NCI-H1417 treated with DMSO at 0.1 percent for 48 hours (cell line): ENCODE measurements at regions not wholly inside any gene's neighbourhood (a gene's known extent, or its start where the extent isn't known, plus 50 kb on each side); places are given as distances from the start of the nearest gene placed in this dataset.
"Not testable (repeated sequence)": the region's sequence is repeated elsewhere in the genome, so short reads cannot be mapped to it uniquely, and the experiment has no call there.

Source experiments
- DNase-seq: peaks from one replicate; lab custom pipeline; 2025; lab: John Stamatoyannopoulos, UW

DNA sequence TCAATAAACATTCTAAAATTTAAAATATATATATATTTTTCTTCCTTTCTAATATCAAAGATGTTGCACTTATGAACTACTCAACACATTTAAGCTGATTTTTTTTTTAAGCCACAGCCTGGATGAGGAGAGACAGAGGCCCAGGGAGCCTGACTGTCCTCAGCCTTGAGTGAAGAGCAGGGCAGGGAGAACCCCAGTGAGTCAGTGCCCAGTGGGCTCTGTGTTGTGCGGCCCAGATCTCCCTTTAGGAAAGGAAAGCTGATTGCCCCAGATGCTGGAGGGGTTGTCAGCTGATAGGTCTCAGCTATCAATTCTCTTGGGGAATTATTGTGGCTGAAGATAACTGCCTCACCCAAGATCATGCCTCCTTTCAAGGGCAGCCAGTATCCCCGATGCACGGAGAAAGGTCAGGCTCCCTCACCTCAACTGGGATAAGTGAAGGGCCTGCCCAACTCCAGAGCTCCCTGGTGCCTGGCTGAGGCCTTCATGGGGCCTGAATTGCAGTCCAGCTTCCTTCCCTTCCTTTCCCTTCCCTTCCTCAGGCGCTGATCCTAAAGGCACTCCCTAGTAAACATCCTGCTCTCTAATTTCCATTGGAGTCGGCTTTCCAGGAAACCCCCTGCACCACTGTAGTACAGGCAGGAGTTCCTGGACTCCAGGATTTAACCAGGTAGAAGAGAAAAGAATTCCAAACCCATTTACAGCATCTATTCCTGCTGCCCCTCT, 106.9 kb upstream of the ATL2 start:
- no peak for DNase-seq

DNA sequence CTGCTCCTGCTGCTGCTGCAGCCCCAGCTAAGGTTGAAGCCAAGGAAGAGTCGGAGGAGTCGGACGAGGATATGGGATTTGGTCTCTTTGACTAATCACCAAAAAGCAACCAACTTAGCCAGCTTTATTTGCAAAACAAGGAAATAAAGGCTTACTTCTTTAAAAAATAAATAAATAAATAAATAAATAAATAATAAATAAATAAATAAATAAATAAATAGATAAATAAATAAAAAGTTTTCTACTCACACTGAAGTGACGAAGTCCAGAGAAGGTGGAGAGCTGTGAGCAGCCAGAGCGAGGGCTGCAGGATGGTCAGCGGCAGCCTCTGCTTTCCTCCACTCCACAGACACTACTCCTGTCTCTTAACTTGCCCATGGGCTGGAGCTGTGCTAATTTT, 105.6 kb upstream of the ATL2 start:
- DNase-seq, result not testable (repeated sequence)

DNA sequence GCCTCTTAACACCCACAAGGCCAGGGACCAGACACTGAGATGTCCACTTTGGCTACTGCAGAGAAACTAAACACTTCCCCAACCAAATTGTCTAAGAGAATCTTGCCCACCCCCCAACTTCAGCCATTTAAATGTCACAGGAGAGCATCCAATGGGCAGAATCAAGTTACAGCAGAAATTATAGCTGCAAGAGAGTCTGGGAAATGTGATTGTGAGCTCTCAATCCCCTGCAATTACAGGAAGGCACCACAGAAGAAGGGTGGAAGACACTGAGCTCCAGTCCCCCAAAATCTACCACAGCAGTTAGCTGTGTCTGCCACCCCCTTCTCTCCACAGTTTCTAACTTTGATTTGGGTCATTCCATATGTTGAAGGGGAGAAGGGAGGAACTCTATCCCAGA, 103.5 kb upstream of the ATL2 start:
- DNase-seq, result no peak

DNA sequence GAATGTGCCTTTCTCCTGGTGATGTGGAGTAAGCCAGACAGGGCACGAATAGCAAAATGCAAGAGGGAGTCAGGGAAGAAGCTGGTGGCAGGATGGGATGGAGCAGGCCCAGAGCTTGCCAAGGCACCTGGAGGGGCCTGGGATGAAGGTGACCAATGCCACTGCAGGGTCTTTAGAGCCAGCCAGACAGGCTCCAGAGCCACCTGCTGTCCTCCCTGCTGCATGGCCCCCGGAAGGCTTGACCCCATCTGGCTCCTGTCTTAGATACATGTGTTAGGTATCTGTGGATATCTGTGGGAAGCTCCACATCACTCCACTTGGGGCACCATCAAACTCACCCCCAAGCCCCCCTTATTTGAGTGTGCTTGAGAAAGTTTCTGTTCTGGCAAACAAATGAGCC, 99.9 kb upstream of the ATL2 start:
- DNase-seq, result no peak

DNA sequence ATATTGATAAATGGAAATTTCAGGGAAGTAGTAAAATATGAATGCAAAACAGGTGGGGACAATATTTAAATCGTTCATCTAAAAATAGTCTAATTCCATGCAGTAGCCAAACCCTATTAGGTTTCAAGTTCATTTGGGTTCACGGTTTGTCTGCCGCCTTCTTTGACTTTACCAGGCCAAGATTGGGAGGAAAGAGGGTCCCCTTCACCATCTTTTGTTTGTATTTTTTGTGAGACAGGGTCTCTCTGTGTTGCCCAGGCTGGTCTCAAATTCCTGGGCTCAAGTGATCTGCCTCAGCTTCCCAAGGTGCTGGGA, 98.5 kb upstream of the ATL2 start:
- no peak for DNase-seq

DNA sequence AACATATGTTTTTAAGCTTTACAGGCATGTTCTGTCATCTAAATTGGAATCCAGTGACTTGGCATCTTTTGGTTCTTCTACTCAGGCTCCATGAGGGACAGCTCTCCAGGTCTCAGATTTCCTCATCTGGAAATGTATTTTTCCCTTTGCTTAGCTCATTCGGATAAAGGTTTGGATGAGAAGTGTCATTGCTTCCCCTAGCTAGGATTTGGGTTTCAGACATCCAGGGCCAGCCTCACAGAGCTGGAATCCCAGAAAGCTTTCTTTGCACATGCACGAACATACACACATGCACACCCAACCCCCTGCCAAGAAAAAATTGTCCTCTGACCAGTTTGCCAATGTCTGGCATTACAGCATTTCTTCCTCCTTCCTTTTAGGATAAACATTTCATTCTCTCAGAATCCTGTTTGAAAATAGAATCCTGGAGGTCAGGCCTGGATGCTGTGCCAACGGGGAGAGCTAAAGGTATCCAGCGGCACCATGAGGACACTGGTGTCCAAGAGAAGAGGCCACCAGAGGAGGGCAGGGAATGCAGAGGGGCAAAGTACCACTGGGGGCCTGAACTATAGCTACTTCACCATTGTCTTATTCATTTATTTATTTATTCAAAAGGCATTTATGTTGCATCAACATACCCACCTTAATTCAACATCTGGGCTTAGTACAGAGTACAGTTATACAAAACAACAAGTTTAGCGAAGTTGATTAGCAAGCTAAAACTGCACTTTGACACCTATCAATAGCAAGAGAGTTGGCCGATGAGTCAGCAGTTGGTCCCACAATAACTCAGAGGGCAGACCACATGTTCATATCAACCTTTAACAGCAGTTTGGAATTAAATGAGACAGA, 97.9 kb upstream of the ATL2 start:
- DNase-seq, result no peak

DNA sequence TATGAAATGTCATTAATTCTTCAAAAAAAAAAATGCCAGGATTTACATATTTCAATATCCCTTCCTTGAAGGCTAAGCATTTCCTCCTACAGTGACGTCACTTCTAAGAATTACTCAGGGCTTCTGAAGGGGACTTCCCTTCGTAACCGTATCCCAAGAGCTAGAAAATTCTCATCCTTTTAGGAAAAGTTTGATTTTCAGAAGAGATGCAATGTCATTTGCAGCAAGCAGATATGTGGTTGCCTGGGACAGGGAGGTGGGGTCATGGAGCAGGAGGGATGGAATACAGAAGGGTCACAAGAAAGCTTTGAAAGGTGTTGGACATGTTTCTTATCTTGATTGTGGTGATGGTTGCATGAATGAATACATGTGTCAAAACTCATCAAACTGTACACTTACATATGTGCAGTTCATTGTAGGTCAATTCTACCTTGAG, 97.0 kb upstream of the ATL2 start:
- DNase-seq, result no peak

DNA sequence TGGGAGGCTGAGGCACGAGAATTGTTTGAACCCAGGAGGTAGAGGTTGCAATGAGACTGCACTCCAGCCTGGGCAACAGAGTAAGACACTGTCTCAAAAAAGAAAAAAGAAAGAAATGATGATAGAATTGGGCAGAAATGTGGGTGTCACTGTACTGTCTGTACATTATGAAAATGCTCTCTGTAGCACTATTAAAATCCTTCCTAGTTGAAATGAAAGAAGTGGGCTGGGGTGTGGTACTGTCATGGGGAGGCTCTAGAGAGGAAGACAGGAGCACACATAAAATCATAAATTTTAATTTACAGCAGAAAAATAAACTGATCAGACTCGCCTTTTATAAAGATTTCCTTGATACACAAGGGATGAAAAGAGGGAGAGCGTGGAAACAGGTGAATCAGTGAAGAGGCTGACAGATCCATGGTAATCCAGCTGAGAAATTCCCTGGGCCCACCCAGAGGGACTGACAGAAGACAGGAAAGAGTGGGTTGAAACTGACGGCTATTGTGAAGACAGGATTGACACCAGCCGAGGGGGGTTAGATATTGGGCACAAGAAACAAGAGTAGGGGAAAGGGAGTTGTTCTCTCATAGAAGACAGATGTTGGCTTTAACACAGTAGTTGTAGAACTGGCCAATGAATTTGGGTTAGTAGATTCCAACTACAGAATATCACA, 96.4 kb upstream of the ATL2 start:
- DNase-seq, result no peak

DNA sequence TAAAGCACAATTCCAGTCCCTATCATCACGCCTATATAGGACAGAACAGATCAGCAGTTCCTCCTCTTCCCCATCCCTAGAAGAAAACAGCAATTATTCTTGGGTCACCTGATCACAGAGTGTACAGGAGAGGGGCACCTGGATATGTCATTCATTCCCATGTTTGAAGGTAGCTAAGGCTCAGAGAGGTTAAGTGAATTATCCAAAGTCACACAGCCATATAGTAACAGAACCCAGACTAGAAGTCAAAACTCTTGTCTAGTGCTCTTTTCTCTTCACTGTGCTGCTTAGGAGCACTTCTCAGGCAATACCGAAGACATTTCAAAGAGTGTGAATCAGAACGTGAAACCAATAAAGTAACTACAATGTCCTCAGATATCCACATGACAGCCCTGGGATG, 93.0 kb upstream of the ATL2 start:
- DNase-seq, result no peak

DNA sequence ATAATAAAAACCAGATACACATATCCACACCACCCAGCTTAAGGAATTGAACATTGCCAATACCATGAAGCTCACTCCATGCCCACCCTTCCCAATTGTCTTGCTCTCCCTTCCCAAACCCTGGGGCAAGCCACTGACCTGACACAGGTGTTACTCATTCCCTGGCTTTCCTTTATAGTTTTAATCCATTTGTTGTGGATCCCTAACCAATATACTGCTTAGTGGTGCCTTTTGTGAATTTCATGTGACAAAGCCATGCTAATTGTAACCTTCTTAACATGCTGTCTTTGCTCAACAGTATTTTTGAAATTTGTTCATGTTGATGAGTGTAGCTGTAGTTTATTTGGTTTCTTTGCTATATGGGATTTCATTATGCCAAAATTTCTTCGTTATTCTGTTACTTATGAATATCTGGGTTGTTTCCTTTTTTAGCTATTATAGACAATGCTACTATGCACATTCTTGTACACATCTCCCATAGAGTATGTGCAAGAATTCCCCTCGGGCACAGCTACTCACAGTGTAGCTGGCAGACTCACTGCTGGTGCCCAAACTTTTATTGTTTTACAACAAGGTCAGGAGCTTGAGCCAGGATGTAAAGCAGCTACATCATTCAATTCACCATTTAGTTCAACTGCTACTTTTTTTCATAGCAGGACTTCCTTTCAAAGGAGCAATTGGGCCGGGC, 90.8 kb upstream of the ATL2 start:
- DNase-seq, result no peak

DNA sequence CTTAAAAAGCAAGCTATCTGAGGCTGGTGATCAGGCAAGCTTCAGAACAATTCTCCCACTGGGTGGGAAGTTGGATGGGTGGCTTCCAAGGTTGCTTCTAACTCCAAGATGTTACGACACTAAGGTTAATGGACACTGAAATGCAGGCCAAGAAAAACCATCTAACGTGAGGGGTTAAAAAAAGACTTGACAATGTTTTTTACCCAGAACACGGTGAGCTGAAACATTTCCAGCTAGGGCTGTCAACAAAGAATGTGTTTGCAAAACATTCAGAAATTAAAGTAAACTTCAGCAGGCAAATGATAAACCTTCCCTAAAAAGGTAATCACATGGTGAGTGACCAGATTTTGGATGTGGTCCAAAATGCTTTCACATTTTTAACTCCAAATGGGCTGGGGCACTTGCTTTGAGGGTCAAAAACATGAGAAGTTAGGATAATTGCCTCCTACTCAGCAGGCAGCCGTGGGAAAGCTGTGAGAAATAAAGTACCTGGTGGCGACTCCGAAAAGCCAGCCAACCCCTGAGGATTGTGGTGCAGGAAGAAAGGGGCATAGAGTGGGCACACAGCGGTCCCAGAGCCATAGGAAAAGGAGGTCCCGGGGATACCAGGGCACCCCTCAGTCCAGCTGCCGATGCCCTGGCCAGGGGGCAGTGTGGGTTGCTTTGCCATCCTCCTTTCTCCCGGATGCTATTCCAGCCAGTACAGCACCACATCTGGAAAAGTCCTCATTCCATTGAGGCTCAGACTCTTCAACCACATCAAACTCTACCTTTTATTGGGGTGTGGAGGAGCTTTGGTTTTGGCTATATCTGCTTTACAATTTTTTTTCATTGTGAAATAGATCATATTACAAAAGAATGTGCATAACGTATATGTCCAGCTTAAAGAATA, 90.0 kb upstream of the ATL2 start:
- no peak for DNase-seq

DNA sequence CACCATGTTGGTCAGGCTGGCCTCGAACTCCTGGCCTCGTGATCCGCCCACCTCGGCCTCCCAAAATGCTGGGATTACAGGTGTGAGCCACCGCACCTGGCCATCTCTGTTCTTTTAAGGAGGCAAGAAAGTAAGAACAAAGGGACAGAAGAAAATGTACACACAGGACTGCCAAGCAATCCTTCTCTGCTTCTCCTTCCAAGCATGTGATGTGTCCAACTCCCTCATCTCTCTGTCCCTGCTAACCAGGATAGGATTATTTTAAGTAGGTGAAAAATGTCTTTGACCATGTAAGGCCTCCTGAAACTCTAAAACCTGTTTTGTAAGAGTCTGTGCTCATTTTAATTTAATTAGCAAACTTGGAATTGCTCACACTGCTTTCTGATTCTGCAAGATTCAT, 89.3 kb upstream of the ATL2 start:
- no peak for DNase-seq

DNA sequence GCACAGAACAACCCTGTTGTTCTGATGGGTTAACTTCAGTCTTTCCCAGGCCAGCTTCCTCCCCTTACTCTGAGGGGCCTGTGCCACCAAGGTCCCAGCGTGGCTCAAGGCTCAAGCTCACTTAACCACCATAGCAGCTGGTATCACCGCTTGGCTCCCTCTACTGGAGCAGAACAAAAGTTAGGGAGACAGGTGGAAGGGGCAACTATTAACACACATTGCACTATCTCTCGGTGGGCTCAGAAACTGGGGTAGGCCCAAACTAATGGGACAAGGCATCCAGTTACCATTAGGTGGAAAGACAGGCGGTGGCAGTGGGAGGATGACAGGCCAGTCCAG, 88.7 kb upstream of the ATL2 start:
- DNase-seq, result no peak

DNA sequence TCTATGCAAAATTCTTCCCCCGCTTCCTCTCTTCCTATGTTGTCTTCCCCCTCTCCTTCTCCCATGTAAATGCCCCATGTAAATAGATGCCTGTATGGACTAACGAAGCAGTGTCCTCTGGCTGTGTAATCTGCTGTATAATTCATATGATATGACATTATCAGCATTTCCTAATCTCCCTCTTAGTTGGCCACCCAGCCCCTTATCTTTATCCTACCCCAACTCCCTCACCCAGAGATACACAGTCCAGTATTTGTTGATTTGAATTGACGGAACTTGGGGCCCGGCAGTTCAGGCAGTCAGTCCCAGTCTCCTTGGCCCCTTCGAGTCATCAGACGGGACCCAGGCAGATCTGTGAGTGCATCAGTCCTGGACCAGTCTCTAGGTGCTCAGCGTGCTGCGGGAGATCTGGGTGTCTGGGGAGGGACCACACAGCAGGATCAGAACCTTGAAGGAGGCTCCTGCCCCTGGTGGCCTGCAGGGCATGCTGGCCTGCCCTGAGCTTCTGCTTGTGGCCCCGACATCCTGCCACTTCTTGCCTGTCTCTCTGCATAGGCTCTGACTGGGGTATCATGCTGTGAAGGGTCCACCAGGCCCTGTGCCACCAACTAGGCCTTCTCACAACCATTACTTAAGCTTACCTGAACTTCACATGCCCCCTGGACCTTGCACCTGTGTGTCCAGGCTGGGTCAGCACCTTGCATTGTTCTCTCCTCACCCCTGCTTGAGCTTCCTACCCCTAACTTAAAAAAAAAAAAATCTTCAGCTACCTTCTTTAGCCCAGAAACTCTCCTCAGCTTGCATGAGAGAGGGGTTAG, 88.1 kb upstream of the ATL2 start:
- DNase-seq, result no peak

DNA sequence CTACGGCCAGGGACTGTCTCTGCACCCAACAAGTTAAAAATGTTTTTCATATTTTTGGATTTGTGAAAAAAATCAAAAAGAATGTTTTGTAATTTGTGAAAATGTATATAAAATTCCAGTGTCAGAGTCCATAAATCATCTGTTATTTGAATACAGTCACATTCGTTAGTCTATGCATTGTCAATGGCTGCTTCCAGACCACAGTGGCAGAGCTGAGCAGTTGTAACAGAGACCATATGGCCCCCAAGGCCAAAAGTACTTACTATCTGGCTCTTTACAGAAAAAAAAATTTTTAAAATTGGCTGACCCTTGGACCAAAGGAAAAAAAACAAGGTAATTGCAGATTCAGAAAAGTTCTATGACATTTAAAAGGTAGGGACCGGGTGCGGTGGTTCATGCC, 86.7 kb upstream of the ATL2 start:
- DNase-seq, result no peak

DNA sequence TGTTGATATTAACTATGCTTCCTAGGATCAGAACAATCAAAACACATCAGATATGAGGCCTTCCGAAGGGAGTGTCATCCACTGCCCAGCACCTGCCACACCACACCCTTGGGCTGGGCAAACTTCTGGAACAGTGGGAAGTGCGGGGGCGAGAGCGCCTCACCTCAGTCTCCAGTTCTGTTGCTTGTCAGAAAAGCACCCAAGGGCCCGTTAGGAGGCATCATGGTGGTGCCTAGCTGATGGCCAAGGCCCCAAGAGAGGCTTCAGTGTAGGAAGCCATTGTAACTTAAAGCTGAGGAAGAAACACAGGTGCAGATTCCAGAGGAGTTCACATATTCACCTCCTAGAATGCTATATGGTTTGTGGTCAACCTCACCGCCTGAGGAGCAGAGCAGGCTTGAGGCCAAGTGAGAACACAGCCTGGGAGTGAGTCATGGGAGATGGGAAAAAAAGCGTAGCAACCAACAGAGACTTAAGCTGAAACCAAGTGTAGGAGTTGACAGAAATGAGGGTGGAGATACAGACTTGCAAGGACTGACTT, 85.1 kb upstream of the ATL2 start:
- no peak for DNase-seq

DNA sequence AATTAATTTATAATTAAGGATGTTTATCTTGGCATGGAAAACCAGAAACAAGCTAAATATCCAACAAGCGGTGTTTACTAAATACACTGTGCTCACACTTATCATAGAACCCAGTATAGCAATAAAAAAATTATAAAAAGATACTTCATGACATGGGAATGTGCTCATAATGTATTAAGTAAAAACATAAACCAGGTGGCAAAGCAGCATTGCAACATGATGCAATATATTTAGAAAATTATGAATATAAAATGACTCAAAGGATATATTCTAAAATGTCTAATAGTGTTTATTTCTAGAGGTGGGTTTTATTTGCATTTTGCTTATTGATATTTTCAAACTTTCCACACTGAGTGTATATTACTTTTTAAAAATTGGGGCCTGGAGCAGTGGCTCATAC, 84.4 kb upstream of the ATL2 start:
- DNase-seq, result no peak

DNA sequence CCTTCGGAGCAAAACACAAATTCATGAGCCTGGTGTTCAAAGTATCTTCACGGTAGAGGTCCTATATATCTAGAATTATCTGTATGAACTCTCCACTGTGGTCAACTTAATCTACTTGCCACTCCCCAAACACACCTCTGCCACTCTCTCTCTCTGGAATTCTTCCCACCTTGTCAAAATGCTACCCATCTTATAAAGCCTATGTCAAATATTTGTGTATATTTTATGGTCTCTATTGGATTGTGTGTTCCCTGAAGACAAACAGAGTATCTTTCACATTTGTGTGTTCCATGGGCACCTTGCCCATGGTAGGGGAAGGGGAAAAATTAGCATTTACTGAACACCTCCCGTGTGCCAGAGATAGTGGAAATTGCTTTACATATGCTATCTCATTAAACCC, 83.2 kb upstream of the ATL2 start:
- DNase-seq, result no peak

DNA sequence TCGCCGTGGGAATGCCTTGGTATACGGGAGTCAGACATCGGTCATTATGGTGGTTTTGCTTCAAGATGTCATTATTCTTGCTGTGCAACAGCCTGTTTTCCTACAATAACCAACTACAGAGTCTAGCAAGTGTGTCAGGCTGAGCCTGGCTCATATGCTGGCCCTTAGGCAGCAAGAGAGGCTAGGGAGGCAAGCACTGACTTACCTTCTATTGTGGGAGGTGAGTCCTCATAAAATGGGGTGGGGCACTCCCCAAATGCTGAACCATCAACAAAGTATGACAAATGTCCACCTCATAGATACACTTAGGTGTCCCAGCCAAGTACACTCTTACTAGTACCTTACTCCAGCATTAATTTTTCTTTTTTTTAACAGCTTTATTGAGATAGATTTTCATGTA, 77.0 kb upstream of the ATL2 start:
- no peak for DNase-seq

DNA sequence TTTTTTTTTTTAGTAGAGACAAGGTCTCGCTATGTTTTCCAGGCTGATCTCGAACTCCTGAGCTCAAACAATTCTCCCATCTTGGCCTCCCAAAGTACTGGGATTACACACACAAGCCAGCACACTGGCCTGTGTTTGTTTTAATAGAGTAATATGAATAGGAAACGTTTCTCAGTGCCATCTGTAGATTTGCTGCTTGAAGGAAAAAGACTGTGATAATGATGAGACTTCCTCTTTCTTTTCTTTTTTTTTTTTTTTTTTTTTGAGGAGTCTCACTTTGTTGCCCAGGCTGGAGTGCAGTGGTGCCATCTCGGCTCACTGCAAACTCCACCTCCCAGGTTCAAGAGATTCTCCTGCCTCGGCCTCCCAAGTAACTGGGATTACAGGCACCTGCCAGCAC, 74.7 kb upstream of the ATL2 start:
- DNase-seq, result not testable (repeated sequence)

DNA sequence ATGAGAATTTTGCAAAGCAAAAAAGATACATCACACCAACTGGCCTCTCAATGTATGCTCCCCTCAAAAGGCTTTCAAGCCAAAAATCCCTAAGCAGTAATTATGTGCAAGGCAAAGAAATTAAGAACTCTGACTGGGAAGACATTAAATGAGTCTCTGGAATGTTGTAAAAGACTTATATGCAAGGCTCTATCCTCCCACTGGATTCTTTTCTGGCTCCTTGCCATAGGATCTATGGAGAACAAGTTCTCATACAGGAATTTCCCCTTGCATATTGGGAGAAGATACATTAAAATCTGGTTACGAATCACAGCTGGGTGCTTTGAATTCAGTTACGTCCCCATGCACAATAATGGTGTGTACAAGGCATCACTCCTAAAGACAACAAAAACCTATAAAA, 73.4 kb upstream of the ATL2 start:
- no peak for DNase-seq
